Caco-2 (cell line): ENCODE measurements at regions not wholly inside any gene's neighbourhood (a gene's known extent, or its start where the extent isn't known, plus 50 kb on each side); places are given as distances from the start of the nearest gene placed in this dataset.

Source experiments
- BruUV-seq: library from RNA; stranded (reverse); fragments of 400-500 nt; replicated peaks from 2 replicates; lab custom pipeline; 2021; lab: Mats Ljungman, UMichigan
- CTCF ChIA-PET: fragments of 300-600 bp; sonication (Branson Sonifier 250); formaldehyde crosslinking; loops from one replicate; lab custom pipeline; 2022; ENCODE audit warnings: antibody characterized with exemption; lab: Charles Lee
- POLR2A ChIA-PET: fragments of 300-600 bp; sonication (Branson Sonifier 250); formaldehyde crosslinking; loops from one replicate; lab custom pipeline; 2022; ENCODE audit warnings: antibody characterized with exemption; lab: Charles Lee
- DNase-seq, 2 experiments: peaks; one replicate each; pipeline versions ENCODE4 v3.0.0 to v3.0.0-alpha.2; 2020 to 2022
- H3K27me3 ChIP-seq: replicated peaks from 2 replicates; pipeline ENCODE4 v1.6.0; 2011; ENCODE audit warnings: low read length; ENCODE audit not compliant: control insufficient read depth, insufficient read depth
- H3K36me3 ChIP-seq: 2 replicates; pipeline ENCODE4 v1.5.1; 2011; ENCODE audit warnings: low read length; ENCODE audit not compliant: control insufficient read depth, insufficient read depth
- H3K4me1 ChIP-seq: fragments of 250-450 bp; sonication (Bioruptor Pico); 2 replicates; pipeline ENCODE4 v1.5.1; 2020; ENCODE audit warnings: mild to moderate bottlenecking
- H3K4me3 ChIP-seq: 2 replicates; pipeline ENCODE4 v1.5.1; 2011; ENCODE audit warnings: low read depth, mild to moderate bottlenecking, control low read depth, low read length
- H3K9me3 ChIP-seq: fragments of 250-450 bp; sonication (Bioruptor Pico); 2 replicates; pipeline ENCODE4 v1.5.1; 2020; ENCODE audit warnings: mild to moderate bottlenecking, moderate library complexity
- H3K27ac Mint-ChIP-seq: one replicate; pipeline ENCODE4 v1.8.0; 2022; ENCODE audit warnings: mixed read lengths; ENCODE audit not compliant: unreplicated experiment
- H3K27me3 Mint-ChIP-seq: one replicate; pipeline ENCODE4 v1.8.0; 2022; ENCODE audit warnings: mixed read lengths; ENCODE audit not compliant: insufficient read depth, unreplicated experiment
- H3K36me3 Mint-ChIP-seq: one replicate; pipeline ENCODE4 v1.8.0; 2022; ENCODE audit warnings: mild to moderate bottlenecking, mixed read lengths; ENCODE audit not compliant: insufficient read depth, unreplicated experiment
- H3K4me1 Mint-ChIP-seq: one replicate; pipeline ENCODE4 v1.8.0; 2022; ENCODE audit warnings: low read depth, mixed read lengths; ENCODE audit not compliant: unreplicated experiment
- H3K4me3 Mint-ChIP-seq: one replicate; pipeline ENCODE4 v1.8.0; 2022; ENCODE audit warnings: mild to moderate bottlenecking, moderate library complexity, mixed read lengths; ENCODE audit not compliant: unreplicated experiment
- H3K9me3 Mint-ChIP-seq: one replicate; pipeline ENCODE4 v1.8.0; 2022; ENCODE audit warnings: mixed read lengths; ENCODE audit not compliant: unreplicated experiment
- CTCF ChIP-seq, 2 experiments: fragments of 200-600 bp in 1 of 2; IDR thresholded peaks; 1 replicate in 1 of 2; 2 replicates in 1 of 2; pipeline versions ENCODE4 v1.5.1 to v1.8.0; 2011 to 2022; ENCODE audit warnings: antibody characterized with exemption in 1 of 2, control low read depth in 1 of 2, inconsistent platforms in 1 of 2, low read depth in 1 of 2, low read length in 1 of 2, mild to moderate bottlenecking in 1 of 2, moderate library complexity in 1 of 2; ENCODE audit not compliant: insufficient read depth in 1 of 2, severe bottlenecking in 1 of 2, unreplicated experiment in 1 of 2
- intact Hi-C: fragments of 100-400 bp; cut with micrococcal nuclease; formaldehyde crosslinking; loops from one replicate; pipeline ENCODE4 v1.10.0; 2022; ENCODE audit not compliant: unreplicated experiment

- no peaks in the 10 kb centered on the region for H3K27me3 ChIP-seq
- intact Hi-C loops, result no loop called here
- H3K27ac Mint-ChIP-seq, result no peak overlapping the region
- TF ChIP-seq CTCF (IDR thresholded peaks at IDR 0.05; ENCODE audit: insufficient read depth in 1 of 2, low read depth in 1 of 2, low read length in 1 of 2, severe bottlenecking in 1 of 2, unreplicated experiment in 1 of 2), result no peak
- H3K36me3 ChIP-seq, result no peaks in the 10 kb centered on the region
- H3K9me3 ChIP-seq, result no peaks in the 10 kb centered on the region
- no peak overlapping the region for H3K4me3 ChIP-seq
- H3K36me3 Mint-ChIP-seq, result no peaks in the 10 kb centered on the region
- ChIA-PET CTCF (no interaction called here), POLR2A (no interaction called here)
- H3K9me3 Mint-ChIP-seq, result no peaks in the 10 kb centered on the region
- no TSS peak for BruUV-seq
- no peaks in the 10 kb centered on the region for H3K27me3 Mint-ChIP-seq
- no peak overlapping the region for H3K4me3 Mint-ChIP-seq
- DNase-seq, result no peak
- H3K4me1 ChIP-seq, result no peaks in the 10 kb centered on the region
- no peaks in the 10 kb centered on the region for H3K4me1 Mint-ChIP-seq
Observed at GRCh38 chr4:66658809-66659208, 886.5 kb downstream of the CENPC start.

- H3K27me3 Mint-ChIP-seq, result no peaks in the 10 kb centered on the region
- Histone ChIP-seq H3K4me3 (no peak overlapping the region), H3K36me3 (no peaks in the 10 kb centered on the region), H3K4me1 (no peaks in the 10 kb centered on the region), H3K27me3 (no peaks in the 10 kb centered on the region), H3K9me3 (no peaks in the 10 kb centered on the region)
- intact Hi-C loops, result no loop called here
- H3K27ac Mint-ChIP-seq, result no peak overlapping the region
- ChIA-PET POLR2A (no interaction called here), CTCF (no interaction called here)
- H3K4me3 Mint-ChIP-seq, result no peak overlapping the region
- no peaks in the 10 kb centered on the region for H3K4me1 Mint-ChIP-seq
- H3K9me3 Mint-ChIP-seq, result no peaks in the 10 kb centered on the region
- TF ChIP-seq CTCF (IDR thresholded peaks at IDR 0.05; ENCODE audit: insufficient read depth in 1 of 2, low read depth in 1 of 2, low read length in 1 of 2, severe bottlenecking in 1 of 2, unreplicated experiment in 1 of 2), result no peak
- H3K36me3 Mint-ChIP-seq, result no peaks in the 10 kb centered on the region
- no TSS peak for BruUV-seq
- no peak for DNase-seq
Observed at GRCh38 chr4:66655505-66655904, 889.8 kb downstream of the CENPC start.

- Histone ChIP-seq H3K4me1 (no peaks in the 10 kb centered on the region), H3K9me3 (no peaks in the 10 kb centered on the region), H3K4me3 (no peak overlapping the region), H3K27me3 (no peaks in the 10 kb centered on the region), H3K36me3 (no peaks in the 10 kb centered on the region)
- intact Hi-C loops, result no loop called here
- no peak for DNase-seq
- no TSS peak for BruUV-seq
- ChIA-PET CTCF (no interaction called here), POLR2A (no interaction called here)
- Mint-ChIP-seq H3K27ac (no peak overlapping the region), H3K4me3 (no peak overlapping the region), H3K36me3 (no peaks in the 10 kb centered on the region), H3K27me3 (no peaks in the 10 kb centered on the region), H3K9me3 (no peaks in the 10 kb centered on the region), H3K4me1 (no peaks in the 10 kb centered on the region)
- no peak for TF ChIP-seq CTCF (IDR thresholded peaks at IDR 0.05; ENCODE audit: insufficient read depth in 1 of 2, low read depth in 1 of 2, low read length in 1 of 2, severe bottlenecking in 1 of 2, unreplicated experiment in 1 of 2)
Observed at GRCh38 chr4:66653937-66654336, 891.4 kb downstream of the CENPC start.
